NCI-H1417 (cell line): ENCODE measurements at regions not wholly inside any gene's neighbourhood (a gene's known extent, or its start where the extent isn't known, plus 50 kb on each side); places are given as distances from the start of the nearest gene placed in this dataset.

Experiments
- DNase-seq, 3 experiments: peaks; one replicate each; lab custom pipeline; 2025; lab: John Stamatoyannopoulos, UW

DNA sequence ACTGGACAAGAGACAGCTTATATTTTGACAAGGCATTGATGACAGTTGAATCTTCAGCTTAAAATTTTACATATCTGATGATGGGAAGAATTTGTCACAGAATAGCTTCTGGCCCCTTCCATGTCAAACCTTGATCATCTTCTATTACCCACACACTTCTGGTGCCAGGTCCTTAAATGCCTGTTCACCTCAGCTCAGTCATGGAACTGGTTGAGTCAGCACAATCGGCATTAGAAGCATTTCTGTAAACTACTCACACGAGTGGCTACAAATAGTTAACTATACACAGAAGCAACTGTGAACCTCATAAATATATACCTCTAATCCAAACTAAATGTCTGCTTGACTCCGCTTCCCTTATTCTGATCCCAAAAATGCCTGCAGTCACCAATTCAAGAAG, 161.2 kb downstream of the FOXO1 start:
- DNase-seq: no peak
